ENCODE measurements at regions not wholly inside any gene's neighbourhood (a gene's known extent, or its start where the extent isn't known, plus 50 kb on each side); places are given as distances from the start of the nearest gene placed in this dataset.
A peak's percentile ranks its signal among the peaks of the same experiment; 100 is the strongest.

GRCh38 chr15:95894407-95894956 is 436.0 kb upstream of the NR2F2 start:
- 46 to 50% methylated on average over 2 of the region's 2 CpGs for WGBS, 2 experiments (ENCODE audit: low coverage in 1 of 2, low lambda C conversion rate in 2 of 2, missing lambda C conversion rate in 2 of 2)
- TF ChIP-seq EZH2phosphoT487 (IDR thresholded peaks at IDR 0.05; ENCODE audit: insufficient read depth, low read depth): no peak
- TF ChIP-seq EZH2 (IDR thresholded peaks at IDR 0.05; ENCODE audit: insufficient read depth, poor library complexity, severe bottlenecking): no peak
- in situ Hi-C loops (cut with MboI): no loop called here

GRCh38 chr15:95895508-95895907 is 435.0 kb upstream of the NR2F2 start:
- Histone ChIP-seq H3F3A (ENCODE audit: insufficient read depth) (no peaks in the 10 kb centered on the region), H3K9me2 (ENCODE audit: insufficient read depth) (no peaks in the 10 kb centered on the region), H3K9me3 (ENCODE audit: low read depth) (no peaks in the 10 kb centered on the region), H3K4me2 (ENCODE audit: unreplicated experiment) (no peak overlapping the region), H4K20me1 (ENCODE audit: insufficient read depth) (no peaks in the 10 kb centered on the region), H3K79me2 (ENCODE audit: insufficient read depth) (no peaks in the 10 kb centered on the region), H3K4me3 (no peak overlapping the region), H3K4me1 (ENCODE audit: insufficient read depth) (no peaks in the 10 kb centered on the region), H2AFZ (no peak overlapping the region), H3K36me3 (ENCODE audit: low read depth) (no peaks in the 10 kb centered on the region), H3K27me3 (replicated peaks; ENCODE audit: insufficient read depth) (no peaks in the 10 kb centered on the region), H3K27ac (no peak overlapping the region), H3K9ac (no peak overlapping the region)
- DNase-seq: no peak
- in situ Hi-C loops (cut with MboI): no loop called here
- no peak for TF ChIP-seq EZH2 (IDR thresholded peaks at IDR 0.05; ENCODE audit: insufficient read depth, poor library complexity, severe bottlenecking)
- TF ChIP-seq EZH2phosphoT487 (IDR thresholded peaks at IDR 0.05; ENCODE audit: insufficient read depth, low read depth): no peak

More at GRCh38 chr15:95894407-95894956, 436.0 kb upstream of the NR2F2 start:
- H3K4me2 ChIP-seq (ENCODE audit: unreplicated experiment): no peak overlapping the region
- no peaks in the 10 kb centered on the region for H4K20me1 ChIP-seq (ENCODE audit: insufficient read depth)
- H3K4me3 ChIP-seq: no peak overlapping the region
- no peak overlapping the region for H2AFZ ChIP-seq
- peak; percentile 23 for DNase-seq
- H3K9me3 ChIP-seq (ENCODE audit: low read depth): no peaks in the 10 kb centered on the region
- no peaks in the 10 kb centered on the region for H3F3A ChIP-seq (ENCODE audit: insufficient read depth)
- H3K27me3 ChIP-seq (replicated peaks; ENCODE audit: insufficient read depth): no peaks in the 10 kb centered on the region
- H3K9ac ChIP-seq: no peak overlapping the region
- H3K4me1 ChIP-seq (ENCODE audit: insufficient read depth): no peaks in the 10 kb centered on the region
- no peaks in the 10 kb centered on the region for H3K36me3 ChIP-seq (ENCODE audit: low read depth)
- no peaks in the 10 kb centered on the region for H3K79me2 ChIP-seq (ENCODE audit: insufficient read depth)
- H3K9me2 ChIP-seq (ENCODE audit: insufficient read depth): no peaks in the 10 kb centered on the region
- H3K27ac ChIP-seq: no peak overlapping the region

GRCh38 chr15:95897651-95898050 is 432.8 kb upstream of the NR2F2 start:
- no peaks in the 10 kb centered on the region for H3K79me2 ChIP-seq (ENCODE audit: insufficient read depth)
- H3K27me3 ChIP-seq (replicated peaks; ENCODE audit: insufficient read depth): no peaks in the 10 kb centered on the region
- in situ Hi-C loops (cut with MboI): no loop called here
- no peak overlapping the region for H3K4me3 ChIP-seq
- no peak for DNase-seq
- no peaks in the 10 kb centered on the region for H4K20me1 ChIP-seq (ENCODE audit: insufficient read depth)
- no peaks in the 10 kb centered on the region for H3K9me3 ChIP-seq (ENCODE audit: low read depth)
- H3K9me2 ChIP-seq (ENCODE audit: insufficient read depth): no peaks in the 10 kb centered on the region
- H2AFZ ChIP-seq: no peak overlapping the region
- no peak overlapping the region for H3K9ac ChIP-seq
- H3K27ac ChIP-seq: no peak overlapping the region
- H3K4me1 ChIP-seq (ENCODE audit: insufficient read depth): no peaks in the 10 kb centered on the region
- 73 to 79% methylated on average over 2 of the region's 2 CpGs for WGBS, 2 experiments (ENCODE audit: low coverage in 1 of 2, low lambda C conversion rate in 2 of 2, missing lambda C conversion rate in 2 of 2)
- TF ChIP-seq EZH2 (IDR thresholded peaks at IDR 0.05; ENCODE audit: insufficient read depth, poor library complexity, severe bottlenecking) (no peak), EZH2phosphoT487 (IDR thresholded peaks at IDR 0.05; ENCODE audit: insufficient read depth, low read depth) (no peak)
- no peaks in the 10 kb centered on the region for H3K36me3 ChIP-seq (ENCODE audit: low read depth)
- no peaks in the 10 kb centered on the region for H3F3A ChIP-seq (ENCODE audit: insufficient read depth)
- H3K4me2 ChIP-seq (ENCODE audit: unreplicated experiment): no peak overlapping the region

- H3K4me2 ChIP-seq (ENCODE audit: unreplicated experiment): no peak overlapping the region
- in situ Hi-C loops (cut with MboI): no loop called here
- H4K20me1 ChIP-seq (ENCODE audit: insufficient read depth): no peaks in the 10 kb centered on the region
- H3K79me2 ChIP-seq (ENCODE audit: insufficient read depth): no peaks in the 10 kb centered on the region
- H3K27me3 ChIP-seq (replicated peaks; ENCODE audit: insufficient read depth): no peaks in the 10 kb centered on the region
- H3K27ac ChIP-seq: no peak overlapping the region
- H3K4me1 ChIP-seq (ENCODE audit: insufficient read depth): no peaks in the 10 kb centered on the region
- DNase-seq: no peak
- no peaks in the 10 kb centered on the region for H3K9me2 ChIP-seq (ENCODE audit: insufficient read depth)
- 71 to 78% methylated on average over 1 of the region's 1 CpG for WGBS, 2 experiments (ENCODE audit: low coverage in 1 of 2, low lambda C conversion rate in 2 of 2, missing lambda C conversion rate in 2 of 2)
- TF ChIP-seq EZH2 (IDR thresholded peaks at IDR 0.05; ENCODE audit: insufficient read depth, poor library complexity, severe bottlenecking) (no peak), EZH2phosphoT487 (IDR thresholded peaks at IDR 0.05; ENCODE audit: insufficient read depth, low read depth) (no peak)
- no peaks in the 10 kb centered on the region for H3F3A ChIP-seq (ENCODE audit: insufficient read depth)
- no peak overlapping the region for H3K4me3 ChIP-seq
- H3K36me3 ChIP-seq (ENCODE audit: low read depth): no peaks in the 10 kb centered on the region
- H3K9me3 ChIP-seq (ENCODE audit: low read depth): no peaks in the 10 kb centered on the region
- H2AFZ ChIP-seq: no peak overlapping the region
- H3K9ac ChIP-seq: no peak overlapping the region
These were observed 431.7 kb upstream of the NR2F2 start for GRCh38 chr15:95898761-95899160.

GRCh38 chr15:95901271-95901670 is 429.2 kb upstream of the NR2F2 start:
- Histone ChIP-seq H2AFZ (no peak overlapping the region), H3K36me3 (ENCODE audit: low read depth) (no peaks in the 10 kb centered on the region), H3K4me1 (ENCODE audit: insufficient read depth) (no peaks in the 10 kb centered on the region), H3K9ac (no peak overlapping the region), H3K9me3 (ENCODE audit: low read depth) (no peaks in the 10 kb centered on the region), H3K27ac (no peak overlapping the region), H3K4me2 (ENCODE audit: unreplicated experiment) (no peak overlapping the region), H3K27me3 (replicated peaks; ENCODE audit: insufficient read depth) (no peaks in the 10 kb centered on the region), H3K79me2 (ENCODE audit: insufficient read depth) (no peaks in the 10 kb centered on the region), H4K20me1 (ENCODE audit: insufficient read depth) (no peaks in the 10 kb centered on the region), H3K9me2 (ENCODE audit: insufficient read depth) (no peaks in the 10 kb centered on the region), H3F3A (ENCODE audit: insufficient read depth) (no peaks in the 10 kb centered on the region), H3K4me3 (no peak overlapping the region)
- in situ Hi-C loops (cut with MboI): no loop called here
- WGBS, 2 experiments (ENCODE audit: low coverage in 1 of 2, low lambda C conversion rate in 2 of 2, missing lambda C conversion rate in 2 of 2): 66 to 67% methylated on average over 6 of the region's 6 CpGs
- DNase-seq: no peak
- TF ChIP-seq EZH2 (IDR thresholded peaks at IDR 0.05; ENCODE audit: insufficient read depth, poor library complexity, severe bottlenecking) (no peak), EZH2phosphoT487 (IDR thresholded peaks at IDR 0.05; ENCODE audit: insufficient read depth, low read depth) (no peak)

All from GM23248 (cell line).